Esophagus squamous epithelium (tissue), 5 donors: ENCODE measurements at regions not wholly inside any gene's neighbourhood (a gene's known extent, or its start where the extent isn't known, plus 50 kb on each side); places are given as distances from the start of the nearest gene placed in this dataset.

Experiments
- DNase-seq: peaks from one replicate; lab custom pipeline; 2025; lab: John Stamatoyannopoulos, UW
- H3K27ac ChIP-seq, 4 donors: fragments of 200-600 bp; sonication (generic); one replicate each; pipeline ENCODE4 v1.5.1; 2016 to 2019; ENCODE audit warnings: mild to moderate bottlenecking in 1 of 4
- H3K27me3 ChIP-seq, 4 donors: fragments of 200-600 bp; sonication (generic); 1 replicate in 3 of 4; 2 replicates in 1 of 4; pipeline versions ENCODE4 v1.5.1 to v1.6.0; 2017 to 2021; ENCODE audit warnings: antibody characterized with exemption in 1 of 4
- H3K36me3 ChIP-seq, 3 donors: fragments of 200-600 bp; sonication (generic); one replicate each; pipeline ENCODE4 v1.5.1; 2016 to 2019
- H3K4me1 ChIP-seq, 3 donors: fragments of 200-600 bp; sonication (generic); one replicate each; pipeline ENCODE4 v1.5.1; 2017 to 2019
- H3K4me3 ChIP-seq, 4 donors: fragments of 200-600 bp; sonication (generic); 1 replicate in 3 of 4; 2 replicates in 1 of 4; pipeline ENCODE4 v1.5.1; 2016 to 2019; ENCODE audit warnings: mild to moderate bottlenecking in 2 of 4, moderate library complexity in 1 of 4
- H3K9me3 ChIP-seq, 3 donors: fragments of 200-600 bp; sonication (generic); one replicate each; pipeline ENCODE4 v1.5.1; 2016 to 2019
- CTCF ChIP-seq, 6 experiments: fragments of 450-650 bp in 4 of 6; fragments of 200-600 bp in 2 of 6; sonication (generic) in 2 of 6; IDR thresholded peaks; one replicate each; pipeline ENCODE4 v1.5.1; 2016 to 2019; ENCODE audit warnings: antibody characterized with exemption in 6 of 6, mild to moderate bottlenecking in 4 of 6, moderate library complexity in 4 of 6
- POLR2A ChIP-seq, 4 donors: fragments of 450-650 bp; IDR thresholded peaks; one replicate each; pipeline ENCODE4 v1.6.1; 2017; ENCODE audit warnings: antibody characterized with exemption in 4 of 4, mild to moderate bottlenecking in 4 of 4, moderate library complexity in 3 of 4
- WGBS, 2 donors: methylation state at CpG; one replicate each; pipeline ENCODE4 v1.1.5; 2018; 5-methylcytosine and 5-hydroxymethylcytosine counted together
- intact Hi-C: fragments of 100-400 bp; cut with DNase I; formaldehyde crosslinking; loops from one replicate; pipeline ENCODE4 v1.15.0; 2022
- donor health status: DM: yes; HTN: yes; CAD: no.

DNA sequence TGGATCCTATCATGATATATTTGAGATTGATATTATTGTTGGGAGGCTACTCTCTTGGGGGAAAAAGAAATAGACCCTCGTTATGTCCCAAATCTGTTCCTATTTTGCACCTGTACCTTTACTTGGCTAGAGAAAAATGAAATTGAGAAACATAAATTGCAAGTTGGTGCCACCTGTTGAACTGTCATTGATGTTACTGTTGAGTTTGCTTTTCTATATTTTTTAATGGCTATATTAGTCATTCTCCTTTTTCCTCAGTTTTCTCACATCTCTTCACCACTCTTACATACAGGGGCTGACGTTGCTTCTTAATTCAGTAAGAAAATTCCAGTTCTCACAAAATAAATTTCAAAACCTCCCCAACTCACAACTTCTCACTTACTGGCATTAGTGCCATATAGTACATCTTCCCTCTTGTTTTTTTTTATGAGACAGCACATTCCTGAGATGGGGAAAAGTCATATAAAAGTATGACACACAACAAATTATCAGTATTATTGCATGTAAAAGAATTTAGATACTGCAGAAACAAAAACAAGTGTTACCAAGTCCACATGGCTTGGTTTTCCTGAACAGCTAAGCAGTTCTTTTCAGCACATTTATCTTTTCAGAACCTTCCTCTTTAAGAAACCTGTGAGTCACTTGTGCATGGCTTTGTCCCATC lies 348.3 kb upstream of the DSEL start:
- intact Hi-C loops = no loop called here

DNA sequence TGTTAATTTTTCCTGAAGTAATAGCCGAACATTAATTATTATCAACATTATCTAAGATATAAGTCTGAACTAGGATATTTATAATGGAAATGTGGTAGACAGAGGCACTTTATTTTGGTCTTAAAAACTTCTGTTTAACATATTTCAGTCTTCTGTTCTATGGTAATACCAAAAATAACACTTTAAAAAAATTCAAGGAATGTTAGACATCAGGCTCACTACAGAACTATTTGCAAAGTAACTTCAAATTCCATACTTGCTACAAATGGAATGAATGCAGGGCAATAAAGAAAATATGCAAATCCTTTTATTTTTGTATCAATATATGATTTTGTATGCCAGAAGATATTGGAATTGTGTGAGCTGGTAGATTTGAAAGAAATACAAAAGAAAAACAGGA lies 345.5 kb upstream of the DSEL start:
- intact Hi-C loops = no loop called here
- DNase-seq = no peak
- Histone ChIP-seq H3K27ac (no peak overlapping the region), H3K27me3 (no peaks in the 10 kb centered on the region), H3K9me3 (no peaks in the 10 kb centered on the region), H3K36me3 (no peaks in the 10 kb centered on the region), H3K4me1 (no peaks in the 10 kb centered on the region), H3K4me3 (no peak overlapping the region)
- 78 to 92% methylated on average over 1 of the region's 1 CpG for WGBS, 2 donors
- no peak for TF ChIP-seq CTCF (IDR thresholded peaks at IDR 0.05)
- no peak for TF ChIP-seq POLR2A (IDR thresholded peaks at IDR 0.05)

More for the DNA sequence above, 348.3 kb upstream of the DSEL start:
- H3K36me3 ChIP-seq = no peaks in the 10 kb centered on the region
- no peaks in the 10 kb centered on the region for H3K4me1 ChIP-seq
- H3K27ac ChIP-seq = no peak overlapping the region
- no peak for TF ChIP-seq POLR2A (IDR thresholded peaks at IDR 0.05)
- no peak for TF ChIP-seq CTCF (IDR thresholded peaks at IDR 0.05)
- DNase-seq = no peak
- 54 to 70% methylated on average over 2 of the region's 2 CpGs for WGBS, 2 donors
- H3K9me3 ChIP-seq = no peaks in the 10 kb centered on the region
- H3K27me3 ChIP-seq = no peaks in the 10 kb centered on the region
- H3K4me3 ChIP-seq = no peak overlapping the region

DNA sequence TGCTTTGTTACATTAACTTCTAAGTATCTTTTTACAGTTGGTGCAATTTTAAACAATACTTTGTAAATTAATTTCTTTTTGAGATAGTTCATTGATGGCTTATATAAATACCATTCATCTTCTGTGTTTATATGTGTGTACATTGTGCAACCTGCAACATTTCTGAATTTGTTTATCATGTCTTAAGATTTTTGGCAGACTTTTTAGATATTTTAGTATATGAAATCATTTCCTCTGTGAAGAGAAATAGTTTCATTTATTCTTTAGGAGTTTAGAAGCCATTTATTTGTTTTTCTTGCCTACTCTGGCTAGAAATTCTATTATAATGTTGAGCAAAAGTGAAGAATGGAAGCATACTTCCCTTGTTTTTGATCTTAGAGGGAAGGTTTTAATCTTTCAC lies 337.8 kb upstream of the DSEL start:
- no peaks in the 10 kb centered on the region for H3K36me3 ChIP-seq
- TF ChIP-seq CTCF (IDR thresholded peaks at IDR 0.05) (no peak), POLR2A (IDR thresholded peaks at IDR 0.05) (no peak)
- no peaks in the 10 kb centered on the region for H3K4me1 ChIP-seq
- H3K27me3 ChIP-seq = no peaks in the 10 kb centered on the region
- no peak overlapping the region for H3K27ac ChIP-seq
- H3K9me3 ChIP-seq = no peaks in the 10 kb centered on the region
- intact Hi-C loops = no loop called here
- DNase-seq = no peak
- no peak overlapping the region for H3K4me3 ChIP-seq

DNA sequence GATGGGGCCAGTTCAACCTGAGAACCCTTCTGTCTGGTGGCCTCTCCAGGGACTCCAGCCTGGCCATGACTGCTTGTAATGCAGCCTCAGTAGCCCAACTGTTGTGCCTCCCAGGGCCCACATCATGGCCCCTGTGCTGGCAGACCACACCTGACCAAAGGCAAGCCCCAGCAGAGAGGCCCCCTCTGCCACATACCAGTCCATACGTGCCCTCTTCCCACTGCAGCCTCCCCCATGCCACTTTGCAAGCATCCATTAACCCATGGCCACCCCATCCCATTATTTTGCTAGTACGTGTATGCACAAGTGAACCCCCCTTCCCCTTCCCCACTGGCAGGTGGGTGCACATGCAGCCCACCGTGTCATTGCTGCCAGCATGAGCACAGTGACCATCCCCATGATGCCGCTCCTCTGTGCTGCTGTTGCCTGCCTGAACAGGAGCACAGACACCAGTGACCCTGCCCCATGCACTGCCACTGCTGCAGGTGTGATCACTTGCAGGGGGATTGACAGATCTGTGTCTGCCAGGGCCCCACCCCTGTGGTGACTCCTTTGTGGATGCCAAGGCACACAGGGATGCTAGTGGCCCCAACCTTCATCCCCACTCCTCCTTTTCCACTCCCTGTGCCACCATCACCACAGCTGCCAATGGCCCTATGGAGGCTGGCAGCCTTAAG lies 330.0 kb upstream of the DSEL start:
- 75 to 89% methylated on average over 2 to 3 of the region's 4 CpGs for WGBS, 2 donors
- Histone ChIP-seq H3K27ac (no peak overlapping the region), H3K4me1 (no peaks in the 10 kb centered on the region), H3K27me3 (no peaks in the 10 kb centered on the region), H3K36me3 (no peaks in the 10 kb centered on the region), H3K4me3 (no peak overlapping the region), H3K9me3 (peaks cover 0 to 6% (median 0%) of the 10 kb centered on the region in 3 donors)
- no peak for DNase-seq
- intact Hi-C loops = no loop called here
- TF ChIP-seq POLR2A (IDR thresholded peaks at IDR 0.05) (no peak), CTCF (IDR thresholded peaks at IDR 0.05) (no peak)

GRCh38 chr18:67845035-67845434 lies 328.5 kb upstream of the DSEL start:
- H3K4me3 ChIP-seq = no peak overlapping the region
- no peaks in the 10 kb centered on the region for H3K4me1 ChIP-seq
- H3K9me3 ChIP-seq = peaks cover 0 to 6% (median 0%) of the 10 kb centered on the region in 3 donors
- no peak for TF ChIP-seq POLR2A (IDR thresholded peaks at IDR 0.05)
- TF ChIP-seq CTCF (IDR thresholded peaks at IDR 0.05) = no peak
- no peak overlapping the region for H3K27ac ChIP-seq
- no peaks in the 10 kb centered on the region for H3K27me3 ChIP-seq
- intact Hi-C loops = no loop called here
- DNase-seq = no peak
- H3K36me3 ChIP-seq = no peaks in the 10 kb centered on the region
